ENCODE measurements at regions not wholly inside any gene's neighbourhood (a gene's known extent, or its start where the extent isn't known, plus 50 kb on each side); places are given as distances from the start of the nearest gene placed in this dataset.

- no peak for TF ChIP-seq CTCF (IDR thresholded peaks at IDR 0.05; ENCODE audit: low read depth, low read length)
- no peak for TF ChIP-seq EZH2phosphoT487 (IDR thresholded peaks at IDR 0.05; ENCODE audit: low read depth)
These were observed 222.0 kb downstream of the SLITRK5 start for GRCh38 chr13:87893186-87893585.

Data from OCI-LY3 (cell line).